GM06990 (cell line): ENCODE measurements at regions not wholly inside any gene's neighbourhood (a gene's known extent, or its start where the extent isn't known, plus 50 kb on each side); places are given as distances from the start of the nearest gene placed in this dataset.

Source experiments
- DNase-seq: peaks from one replicate; pipeline ENCODE4 v3.0.0-alpha.2; 2011; ENCODE audit not compliant: insufficient read length; ENCODE audit errors: extremely low read depth
- H3K27me3 ChIP-seq: replicated peaks from 2 replicates; pipeline ENCODE4 v1.6.0; 2011; ENCODE audit warnings: low read length; ENCODE audit not compliant: control insufficient read depth, insufficient read depth
- H3K36me3 ChIP-seq: 2 replicates; pipeline ENCODE4 v1.5.1; 2011; ENCODE audit warnings: low read length; ENCODE audit not compliant: control insufficient read depth, insufficient read depth
- H3K4me3 ChIP-seq: replicated peaks from 2 replicates; pipeline ENCODE4 v1.5.1; 2011; ENCODE audit warnings: low read depth, mild to moderate bottlenecking, control low read depth, low read length
- CTCF ChIP-seq: IDR thresholded peaks from 2 replicates; pipeline ENCODE4 v1.5.1; 2011; ENCODE audit warnings: low read length, control low read depth, mild to moderate bottlenecking, inconsistent platforms; ENCODE audit not compliant: insufficient read depth, poor library complexity, severe bottlenecking

- no peak for DNase-seq
- no peaks in the 10 kb centered on the region for H3K36me3 ChIP-seq
- H3K27me3 ChIP-seq = no peaks in the 10 kb centered on the region; the same call in 1 of the 2 replicates
- TF ChIP-seq CTCF = no peak
- H3K4me3 ChIP-seq = no peak overlapping the region
These were observed 59.1 kb upstream of the BHLHE23 start for GRCh38 chr20:63065911-63066310.

GRCh38 chr20:63064745-63065711 is 58.3 kb upstream of the BHLHE23 start:
- DNase-seq = no peak
- H3K4me3 ChIP-seq = no peak overlapping the region
- TF ChIP-seq CTCF = no peak
- no peaks in the 10 kb centered on the region; the same call in 1 of the 2 replicates for H3K27me3 ChIP-seq
- no peaks in the 10 kb centered on the region for H3K36me3 ChIP-seq

- Histone ChIP-seq H3K36me3 (no peaks in the 10 kb centered on the region), H3K4me3 (no peak overlapping the region), H3K27me3 (no peaks in the 10 kb centered on the region; the same call in 1 of the 2 replicates)
- DNase-seq = no peak
- TF ChIP-seq CTCF = no peak
These were observed 57.5 kb upstream of the BHLHE23 start for GRCh38 chr20:63064310-63064709.

- no peak for DNase-seq
- Histone ChIP-seq H3K4me3 (no peak overlapping the region), H3K36me3 (no peaks in the 10 kb centered on the region), H3K27me3 (no peaks in the 10 kb centered on the region; the same call in 1 of the 2 replicates)
- no peak for TF ChIP-seq CTCF
These were observed 55.7 kb upstream of the BHLHE23 start for GRCh38 chr20:63062188-63063140.

- Histone ChIP-seq H3K27me3 (no peaks in the 10 kb centered on the region; the same call in 1 of the 2 replicates), H3K36me3 (no peaks in the 10 kb centered on the region), H3K4me3 (no peak overlapping the region)
- no peak for TF ChIP-seq CTCF
- DNase-seq = no peak
These were observed 55.0 kb upstream of the BHLHE23 start for GRCh38 chr20:63061771-63062100.
